ENCODE measurements at regions not wholly inside any gene's neighbourhood (a gene's known extent, or its start where the extent isn't known, plus 50 kb on each side); places are given as distances from the start of the nearest gene placed in this dataset.

DNA sequence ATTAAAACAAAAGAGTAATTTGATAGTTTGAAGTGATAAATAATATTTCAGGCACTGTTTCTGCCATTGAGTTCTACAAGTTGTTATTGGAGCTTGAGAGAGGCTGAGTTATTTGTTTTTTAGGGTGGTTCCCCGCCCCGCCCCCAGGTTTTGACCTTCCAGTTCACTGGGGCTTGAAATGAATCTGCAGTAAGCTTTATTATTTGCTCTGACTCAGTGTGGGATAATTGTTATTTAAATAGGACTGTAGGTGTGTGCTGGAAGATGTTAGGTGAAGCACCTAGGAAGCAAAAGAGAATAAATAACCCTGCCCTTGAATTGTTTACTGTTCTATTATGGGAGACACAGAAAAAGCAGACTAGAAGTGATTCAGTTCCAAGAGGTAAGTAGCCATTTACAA, 81.2 kb upstream of the KCNIP4 start:
- no peak for DNase-seq (ENCODE audit: low read depth in 2 of 2)

DNA sequence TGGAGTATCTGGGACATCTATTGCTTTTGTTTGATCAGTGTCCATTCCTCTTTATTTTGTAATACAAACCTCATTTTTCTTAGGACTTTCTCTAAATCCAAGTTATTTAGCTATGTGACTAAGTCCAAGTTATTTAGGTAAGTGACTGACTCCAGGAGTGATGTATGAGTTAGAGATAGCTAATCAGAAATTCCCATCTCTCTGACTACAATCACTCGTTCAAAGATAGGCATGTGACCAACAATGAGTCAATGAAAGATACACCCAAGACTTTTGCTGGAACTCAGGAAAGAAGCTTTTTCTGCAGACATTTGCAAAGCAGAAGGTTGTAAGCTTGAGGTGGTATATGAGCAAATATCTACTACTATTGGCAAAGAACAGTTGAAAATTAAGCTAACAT, 72.5 kb upstream of the KCNIP4 start:
- DNase-seq (ENCODE audit: low read depth in 2 of 2): no peak

DNA sequence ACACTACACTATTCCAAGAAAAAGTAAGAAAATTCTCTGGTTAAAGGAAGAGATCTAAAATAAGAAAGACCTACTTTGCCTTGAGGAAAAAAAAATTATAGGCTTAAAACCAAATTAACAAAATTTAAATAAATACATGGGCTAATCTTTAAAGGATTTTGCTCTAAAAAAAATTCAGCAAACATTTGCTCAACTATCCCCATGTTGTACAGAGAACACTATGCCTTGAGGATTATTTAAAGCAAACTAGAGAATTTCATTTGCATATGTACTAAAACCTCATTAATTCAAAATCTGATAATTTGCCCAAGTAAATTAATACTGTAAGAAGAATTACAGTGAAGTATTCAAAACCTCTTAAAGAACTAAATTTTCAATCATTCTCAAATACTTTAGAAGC, 71.6 kb upstream of the KCNIP4 start:
- DNase-seq (ENCODE audit: low read depth in 2 of 2): no peak

DNA sequence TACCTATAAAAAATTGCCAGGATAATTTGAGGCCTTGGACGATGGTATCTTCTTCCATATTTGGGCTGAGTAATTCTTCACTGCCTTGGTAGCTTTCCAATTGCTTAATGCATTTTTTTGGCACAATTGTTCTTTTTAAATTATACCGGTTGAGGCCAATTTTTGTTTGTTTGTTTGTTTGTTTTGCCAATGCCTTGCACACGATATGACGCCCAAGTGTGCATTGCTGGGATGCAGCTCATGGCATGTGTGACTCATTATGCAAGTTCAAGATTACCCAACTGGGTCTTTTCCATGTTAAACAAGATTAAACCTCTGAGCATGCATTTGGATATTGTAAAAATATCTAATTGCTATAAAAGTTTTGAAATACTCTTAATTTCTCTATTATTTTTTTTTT, 71.1 kb upstream of the KCNIP4 start:
- no peak for DNase-seq (ENCODE audit: low read depth in 2 of 2)

DNA sequence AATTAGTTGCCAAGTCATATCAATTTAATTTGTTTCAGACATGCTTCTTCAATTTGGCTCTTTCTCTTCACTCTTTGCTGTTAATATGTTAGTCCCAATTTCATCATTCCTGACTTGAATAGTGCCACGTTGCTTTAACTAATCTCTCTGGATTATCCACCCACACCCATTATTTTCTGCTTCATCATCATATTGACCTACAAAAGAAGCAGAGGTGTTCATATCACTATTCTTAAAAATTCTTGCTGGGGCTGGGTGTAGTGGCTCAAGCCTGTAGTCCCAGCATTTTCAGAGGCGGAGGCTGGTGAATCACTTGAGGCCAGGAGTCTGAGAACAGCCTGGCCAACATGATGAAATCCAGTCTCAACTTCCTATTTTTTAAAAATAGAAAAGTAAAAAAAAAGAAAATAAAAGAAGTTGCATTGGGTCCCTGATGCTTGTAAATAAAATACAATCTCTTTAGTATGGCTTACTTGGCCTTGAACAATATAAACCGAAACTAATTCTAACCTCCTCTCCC, 65.7 kb upstream of the KCNIP4 start:
- DNase-seq (ENCODE audit: low read depth in 2 of 2): no peak

DNA sequence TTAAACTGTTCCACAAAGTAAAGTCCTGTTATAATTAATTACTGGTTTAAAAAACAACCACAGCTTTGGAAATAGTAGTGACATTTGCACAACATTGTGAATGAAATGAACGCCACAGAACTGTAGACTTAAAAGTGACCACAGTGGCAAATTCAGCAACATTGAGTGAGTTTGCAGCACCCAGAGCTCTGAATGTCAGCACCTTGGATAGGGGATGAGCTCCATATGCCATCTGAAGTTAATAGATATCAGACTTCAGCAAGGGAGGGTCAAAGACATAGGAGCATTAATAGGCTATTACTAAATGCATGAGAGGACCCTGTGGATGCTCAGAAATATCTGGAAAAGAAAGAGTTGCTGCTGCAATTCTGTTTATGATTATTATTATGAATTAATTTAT, 55.3 kb upstream of the KCNIP4 start:
- no peak for DNase-seq (ENCODE audit: low read depth in 2 of 2)

All from stimulated activated CD8-positive, alpha-beta memory T cell treated with anti-CD3 and anti-CD28 coated beads, Interleukin-2, amount 100 ng/mL, for 48 hours (primary cell).